HCT116 (cell line): ENCODE measurements at regions not wholly inside any gene's neighbourhood (a gene's known extent, or its start where the extent isn't known, plus 50 kb on each side); places are given as distances from the start of the nearest gene placed in this dataset.

Source experiments
- ATAC-seq: fragments of 200-7000 bp; cut with Tn5 transposase; 2 replicates; pipeline ENCODE4 v1.9.1; 2020; ENCODE audit warnings: mild to moderate bottlenecking, moderate library complexity
- BruUV-seq: library from RNA; stranded (reverse); fragments of 400-500 nt; replicated peaks from 2 replicates; lab custom pipeline; 2021; lab: Mats Ljungman, UMichigan
- CTCF ChIA-PET: fragments of 300-600 bp; sonication (Branson Sonifier 250); formaldehyde crosslinking; loops from one replicate; lab custom pipeline; 2021; ENCODE audit warnings: antibody characterized with exemption; lab: Charles Lee
- POLR2A ChIA-PET: fragments of 300-600, 350-600 bp; sonication (Branson Sonifier 250); formaldehyde crosslinking; loops from one replicate; lab custom pipeline; 2021; ENCODE audit warnings: antibody characterized with exemption; lab: Charles Lee
- RAD21 ChIA-PET, 2 experiments: fragments of 300-600 bp; sonication (Branson Sonifier 250); formaldehyde crosslinking; loops; one replicate each; lab custom pipeline; 2023; ENCODE audit warnings: low total read pairs in 2 of 2; ENCODE audit not compliant: uncharacterized antibody in 2 of 2, unreplicated experiment in 2 of 2, low non-redundant PET in 1 of 2; lab: Charles Lee
- DNase-seq: peaks from one replicate; pipeline ENCODE4 v3.0.0-alpha.2; 2010; ENCODE audit warnings: low read depth, low spot score
- H2AFZ ChIP-seq: fragments of 200-600 bp; shearing (Covaris generic), sonication (generic); 2 replicates; pipeline ENCODE4 v1.6.1; 2017; ENCODE audit warnings: low read depth, mixed run types, mixed read lengths, antibody characterized with exemption, low read length; ENCODE audit not compliant: poor library complexity, severe bottlenecking
- H3K27ac ChIP-seq: 2 replicates; pipeline ENCODE4 v1.5.1; 2012; ENCODE audit warnings: low read depth, low read length
- H3K27me3 ChIP-seq: fragments of 200-600 bp; sonication (generic); 2 replicates; pipeline ENCODE4 v1.6.1; 2016; ENCODE audit warnings: mixed run types, low read length, mixed read lengths; ENCODE audit not compliant: insufficient read depth
- H3K36me3 ChIP-seq, 2 experiments: fragments of 200-500 bp in 1 of 2; fragments of 200-600 bp in 1 of 2; sonication (Bioruptor generic) in 1 of 2; sonication (generic) in 1 of 2; 2 replicates each; pipeline versions ENCODE4 v1.5.1 to v1.6.1; 2014 to 2016; ENCODE audit warnings: low read length in 2 of 2, inconsistent platforms in 1 of 2, mixed read lengths in 1 of 2, mixed run types in 1 of 2; ENCODE audit not compliant: insufficient read depth in 2 of 2, control insufficient read depth in 1 of 2
- H3K4me1 ChIP-seq, 2 experiments: fragments of 200-600 bp in 1 of 2; sonication (generic) in 1 of 2; 2 replicates each; pipeline versions ENCODE4 v1.5.1 to v1.6.1; 2012 to 2017; ENCODE audit warnings: low read length in 2 of 2, inconsistent platforms in 1 of 2, mild to moderate bottlenecking in 1 of 2, mixed read lengths in 1 of 2, mixed run types in 1 of 2, moderate library complexity in 1 of 2; ENCODE audit not compliant: insufficient read depth in 2 of 2, control insufficient read depth in 1 of 2
- H3K4me2 ChIP-seq: fragments of 200-600 bp; sonication (generic); 2 replicates; pipeline ENCODE4 v1.6.1; 2017; ENCODE audit warnings: mixed run types, low read length, mixed read lengths
- H3K4me3 ChIP-seq, 2 experiments: fragments of 200-600 bp in 1 of 2; sonication (generic) in 1 of 2; replicated peaks in 1 of 2; 2 replicates each; pipeline ENCODE4 v1.5.1; 2011 to 2016; ENCODE audit warnings: low read length in 2 of 2, control low read depth in 1 of 2, low read depth in 1 of 2, mild to moderate bottlenecking in 1 of 2, mixed read lengths in 1 of 2, mixed run types in 1 of 2
- H3K79me2 ChIP-seq: fragments of 200-600 bp; sonication (generic); 2 replicates; pipeline ENCODE4 v1.6.1; 2017; ENCODE audit warnings: mild to moderate bottlenecking, mixed run types, low read length, moderate library complexity, mixed read lengths; ENCODE audit not compliant: insufficient read depth
- H3K9ac ChIP-seq: fragments of 200-600 bp; sonication (generic); 2 replicates; pipeline ENCODE4 v1.6.1; 2016; ENCODE audit warnings: low read length, mixed read lengths
- H3K9me2 ChIP-seq: fragments of 200-600 bp; sonication (generic), shearing (Covaris generic); 2 replicates; pipeline ENCODE4 v1.6.1; 2017; ENCODE audit warnings: mixed run types, mild to moderate bottlenecking, moderate library complexity; ENCODE audit not compliant: insufficient read depth
- H3K9me3 ChIP-seq, 2 experiments: fragments of 200-500 bp in 1 of 2; fragments of 200-600 bp in 1 of 2; sonication (Bioruptor generic) in 1 of 2; sonication (generic) in 1 of 2; 2 replicates each; pipeline ENCODE4 v1.6.1; 2014 to 2017; ENCODE audit warnings: low read length in 2 of 2, mixed read lengths in 2 of 2, inconsistent platforms in 1 of 2, low read depth in 1 of 2, mild to moderate bottlenecking in 1 of 2, mixed run types in 1 of 2, moderate library complexity in 1 of 2; ENCODE audit not compliant: control insufficient read depth in 1 of 2, insufficient read depth in 1 of 2
- H4K20me1 ChIP-seq: fragments of 200-600 bp; sonication (generic), shearing (Covaris generic); 2 replicates; pipeline ENCODE4 v1.6.1; 2017; ENCODE audit warnings: mixed run types, mild to moderate bottlenecking, moderate library complexity; ENCODE audit not compliant: insufficient read depth
- CBX3 ChIP-seq: IDR thresholded peaks from 2 replicates; pipeline ENCODE4 v1.6.1; 2012; ENCODE audit warnings: low read depth
- MAX ChIP-seq: IDR thresholded peaks from 2 replicates; pipeline ENCODE4 v1.6.1; 2012
- SIN3A ChIP-seq: IDR thresholded peaks from 2 replicates; pipeline ENCODE4 v1.6.1; 2012; ENCODE audit warnings: low read depth
- ZNF274 ChIP-seq: fragments of 200-500 bp; sonication (Bioruptor generic); IDR thresholded peaks from 2 replicates; pipeline ENCODE4 v1.6.1; 2014; ENCODE audit warnings: mild to moderate bottlenecking, low read depth, low read length, inconsistent platforms
- intact Hi-C: fragments of 100-400 bp; cut with micrococcal nuclease; formaldehyde crosslinking; loops from 2 replicates; pipeline ENCODE4 v1.10.0; 2022

GRCh38 chr21:38995731-38996130 lies 187.5 kb downstream of the PSMG1 start:
- H3K79me2 ChIP-seq: no peaks in the 10 kb centered on the region
- no peaks in the 10 kb centered on the region for H4K20me1 ChIP-seq
- CTCF ChIA-PET: no interaction called here
- no peaks in the 10 kb centered on the region for H3K9me3 ChIP-seq
- no peak overlapping the region for H3K27ac ChIP-seq
- DNase-seq: no peak
- no peak for ATAC-seq
- BruUV-seq: no TSS peak
- intact Hi-C loops: no loop called here
- H3K27me3 ChIP-seq: no peaks in the 10 kb centered on the region
- RAD21 ChIA-PET: no interaction called here
- no peak overlapping the region for H2AFZ ChIP-seq
- no peak overlapping the region for H3K9ac ChIP-seq
- no peaks in the 10 kb centered on the region for H3K36me3 ChIP-seq
- H3K4me3 ChIP-seq: no peak overlapping the region
- H3K9me2 ChIP-seq: no peaks in the 10 kb centered on the region
- POLR2A ChIA-PET: no interaction called here
- TF ChIP-seq SIN3A (no peak), MAX (no peak)
- H3K4me1 ChIP-seq: peaks cover 8 to 14% of the 10 kb centered on the region in 2 experiments; a peak in 3 of 4 replicates
- H3K4me2 ChIP-seq: no peak overlapping the region

GRCh38 chr21:38995071-38995669 lies 188.1 kb downstream of the PSMG1 start:
- Histone ChIP-seq H4K20me1 (no peaks in the 10 kb centered on the region), H3K4me1 (peaks cover 8 to 9% of the 10 kb centered on the region in 2 experiments; a peak in 3 of 4 replicates), H3K9me2 (no peaks in the 10 kb centered on the region), H3K27ac (no peak overlapping the region), H3K27me3 (no peaks in the 10 kb centered on the region), H3K9me3 (no peaks in the 10 kb centered on the region), H3K9ac (no peak overlapping the region), H3K4me3 (no peak overlapping the region), H3K4me2 (no peak overlapping the region), H2AFZ (no peak overlapping the region), H3K79me2 (no peaks in the 10 kb centered on the region), H3K36me3 (no peaks in the 10 kb centered on the region)
- ATAC-seq (no peak), DNase-seq (no peak)
- BruUV-seq: no TSS peak
- RAD21 ChIA-PET: no interaction called here
- CTCF ChIA-PET: no interaction called here
- intact Hi-C loops: no loop called here
- POLR2A ChIA-PET: no interaction called here
- TF ChIP-seq CBX3 (no peak), ZNF274 (no peak)
